K562 (cell line): ENCODE measurements at regions not wholly inside any gene's neighbourhood (a gene's known extent, or its start where the extent isn't known, plus 50 kb on each side); places are given as distances from the start of the nearest gene placed in this dataset.

Source experiments
- HMGN3 ChIP-seq: IDR thresholded peaks from 2 replicates; pipeline ENCODE4 v1.6.1; 2011; ENCODE audit warnings: borderline replicate concordance, low read depth, mild to moderate bottlenecking, mixed read lengths, low read length; ENCODE audit not compliant: insufficient read length; ENCODE audit errors: extremely low read depth
- ILK ChIP-seq: fragments of 450-650 bp; IDR thresholded peaks from 2 replicates; pipeline ENCODE4 v1.6.1; 2016; ENCODE audit warnings: missing genetic modification characterization, low read depth, mild to moderate bottlenecking, missing compliant biosample characterization, moderate library complexity, borderline replicate concordance
- MEF2D ChIP-seq: conservative IDR thresholded peaks from 2 replicates; pipeline ENCODE4 v1.6.1; 2016; ENCODE audit warnings: low read depth, missing genetic modification characterization, missing compliant biosample characterization
- NELFE ChIP-seq: IDR thresholded peaks from 2 replicates; pipeline ENCODE4 v1.6.1; 2011; ENCODE audit warnings: mild to moderate bottlenecking; ENCODE audit not compliant: insufficient read depth, insufficient read length
- TF ChIP-seq, protein P1 (sequence below): fragments of 150-350 bp; IDR thresholded peaks from 2 replicates; pipeline ENCODE4 v1.6.1; 2014; ENCODE audit warnings: low read depth, mild to moderate bottlenecking, low read length, borderline replicate concordance
- TF ChIP-seq, protein P2 (sequence below), 3 experiments: IDR thresholded peaks in 2 of 3; conservative IDR thresholded peaks in 1 of 3; 2 replicates each; pipeline ENCODE4 v1.5.1; 2011 to 2012; ENCODE audit warnings: low read length in 3 of 3, mild to moderate bottlenecking in 3 of 3, control low read depth in 2 of 3, improper control_type of control experiment in 1 of 3, inconsistent platforms in 1 of 3, low read depth in 1 of 3, mixed read lengths in 1 of 3, moderate library complexity in 1 of 3; ENCODE audit not compliant: insufficient read depth in 2 of 3

DNA sequence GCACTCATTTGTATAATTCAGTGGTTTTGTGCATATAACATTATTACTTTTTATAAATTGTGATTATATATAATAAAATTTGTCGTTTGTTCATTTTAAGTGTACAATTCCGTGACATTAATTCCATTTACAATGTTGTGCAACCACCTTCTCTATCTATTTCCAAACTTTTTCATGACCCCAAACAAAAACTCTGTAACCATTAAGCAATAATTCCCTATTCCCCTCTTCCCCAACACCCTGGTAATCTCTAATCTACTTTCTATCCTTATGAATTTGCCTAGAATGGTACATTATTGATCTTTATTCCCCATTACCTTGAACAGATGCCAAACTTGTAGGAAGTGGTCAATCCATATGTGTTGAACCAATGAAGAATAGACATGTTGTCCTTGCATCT, 61.3 kb upstream of the SMIM36 start:
- TF ChIP-seq, protein P1, sequence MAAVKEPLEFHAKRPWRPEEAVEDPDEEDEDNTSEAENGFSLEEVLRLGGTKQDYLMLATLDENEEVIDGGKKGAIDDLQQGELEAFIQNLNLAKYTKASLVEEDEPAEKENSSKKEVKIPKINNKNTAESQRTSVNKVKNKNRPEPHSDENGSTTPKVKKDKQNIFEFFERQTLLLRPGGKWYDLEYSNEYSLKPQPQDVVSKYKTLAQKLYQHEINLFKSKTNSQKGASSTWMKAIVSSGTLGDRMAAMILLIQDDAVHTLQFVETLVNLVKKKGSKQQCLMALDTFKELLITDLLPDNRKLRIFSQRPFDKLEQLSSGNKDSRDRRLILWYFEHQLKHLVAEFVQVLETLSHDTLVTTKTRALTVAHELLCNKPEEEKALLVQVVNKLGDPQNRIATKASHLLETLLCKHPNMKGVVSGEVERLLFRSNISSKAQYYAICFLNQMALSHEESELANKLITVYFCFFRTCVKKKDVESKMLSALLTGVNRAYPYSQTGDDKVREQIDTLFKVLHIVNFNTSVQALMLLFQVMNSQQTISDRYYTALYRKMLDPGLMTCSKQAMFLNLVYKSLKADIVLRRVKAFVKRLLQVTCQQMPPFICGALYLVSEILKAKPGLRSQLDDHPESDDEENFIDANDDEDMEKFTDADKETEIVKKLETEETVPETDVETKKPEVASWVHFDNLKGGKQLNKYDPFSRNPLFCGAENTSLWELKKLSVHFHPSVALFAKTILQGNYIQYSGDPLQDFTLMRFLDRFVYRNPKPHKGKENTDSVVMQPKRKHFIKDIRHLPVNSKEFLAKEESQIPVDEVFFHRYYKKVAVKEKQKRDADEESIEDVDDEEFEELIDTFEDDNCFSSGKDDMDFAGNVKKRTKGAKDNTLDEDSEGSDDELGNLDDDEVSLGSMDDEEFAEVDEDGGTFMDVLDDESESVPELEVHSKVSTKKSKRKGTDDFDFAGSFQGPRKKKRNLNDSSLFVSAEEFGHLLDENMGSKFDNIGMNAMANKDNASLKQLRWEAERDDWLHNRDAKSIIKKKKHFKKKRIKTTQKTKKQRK = no peak
- TF ChIP-seq ILK (tag) (no peak), MEF2D (tag) (no peak), HMGN3 (no peak), NELFE (no peak)
- TF ChIP-seq, protein P2, sequence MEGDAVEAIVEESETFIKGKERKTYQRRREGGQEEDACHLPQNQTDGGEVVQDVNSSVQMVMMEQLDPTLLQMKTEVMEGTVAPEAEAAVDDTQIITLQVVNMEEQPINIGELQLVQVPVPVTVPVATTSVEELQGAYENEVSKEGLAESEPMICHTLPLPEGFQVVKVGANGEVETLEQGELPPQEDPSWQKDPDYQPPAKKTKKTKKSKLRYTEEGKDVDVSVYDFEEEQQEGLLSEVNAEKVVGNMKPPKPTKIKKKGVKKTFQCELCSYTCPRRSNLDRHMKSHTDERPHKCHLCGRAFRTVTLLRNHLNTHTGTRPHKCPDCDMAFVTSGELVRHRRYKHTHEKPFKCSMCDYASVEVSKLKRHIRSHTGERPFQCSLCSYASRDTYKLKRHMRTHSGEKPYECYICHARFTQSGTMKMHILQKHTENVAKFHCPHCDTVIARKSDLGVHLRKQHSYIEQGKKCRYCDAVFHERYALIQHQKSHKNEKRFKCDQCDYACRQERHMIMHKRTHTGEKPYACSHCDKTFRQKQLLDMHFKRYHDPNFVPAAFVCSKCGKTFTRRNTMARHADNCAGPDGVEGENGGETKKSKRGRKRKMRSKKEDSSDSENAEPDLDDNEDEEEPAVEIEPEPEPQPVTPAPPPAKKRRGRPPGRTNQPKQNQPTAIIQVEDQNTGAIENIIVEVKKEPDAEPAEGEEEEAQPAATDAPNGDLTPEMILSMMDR (IDR thresholded peaks at IDR 0.05 in 2 of 3, conservative IDR thresholded peaks at IDR 0.05 in 1 of 3; ENCODE audit: insufficient read depth in 2 of 3, low read depth in 1 of 3, low read length in 3 of 3) = no peak
